NCI-H748 treated with DMSO at 0.1 percent for 48 hours (cell line): ENCODE measurements at regions not wholly inside any gene's neighbourhood (a gene's known extent, or its start where the extent isn't known, plus 50 kb on each side); places are given as distances from the start of the nearest gene placed in this dataset.
"Not testable (repeated sequence)": the region's sequence is repeated elsewhere in the genome, so short reads cannot be mapped to it uniquely, and the experiment has no call there.

Experiments used
- DNase-seq: peaks from one replicate; lab custom pipeline; 2025; lab: John Stamatoyannopoulos, UW

- no peak for DNase-seq
Measured at GRCh38 chr14:28612414-28612813, 154.2 kb upstream of the FOXG1 start.

GRCh38 chr14:28613532-28613931 is 153.1 kb upstream of the FOXG1 start:
- no peak for DNase-seq

- no peak for DNase-seq
Measured at GRCh38 chr14:28626780-28627179, 139.8 kb upstream of the FOXG1 start.

DNA sequence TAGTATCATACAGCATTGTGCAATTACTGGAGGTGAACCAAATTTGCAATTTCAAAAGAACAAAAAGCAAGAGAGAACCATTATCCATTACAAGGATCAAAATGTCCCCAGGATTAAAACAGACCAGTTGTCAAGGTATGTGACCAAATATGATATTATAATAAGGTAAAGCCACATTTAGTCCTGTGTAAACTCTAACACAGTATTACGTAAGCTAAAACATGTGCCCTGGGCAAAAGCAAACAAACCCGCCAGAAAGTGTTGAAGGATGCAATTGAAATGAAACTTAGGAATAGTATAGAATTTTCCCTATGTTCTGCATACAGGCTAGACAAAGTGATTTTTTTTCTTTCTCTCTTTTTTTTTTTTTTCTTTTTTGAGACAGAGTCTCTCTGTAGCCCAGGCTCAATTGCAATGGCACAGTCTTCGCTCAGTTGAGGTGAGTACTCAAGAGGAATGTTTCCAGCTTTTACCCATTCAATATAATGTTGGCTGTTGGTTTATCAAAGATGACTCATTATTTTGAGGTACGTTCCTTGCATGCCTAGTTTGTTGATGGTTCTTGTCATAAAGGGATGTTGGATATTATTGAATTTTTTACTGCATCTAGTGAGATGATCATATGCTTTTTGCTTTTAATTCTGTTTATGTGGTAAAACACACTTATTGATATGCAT is 137.1 kb upstream of the FOXG1 start:
- no peak for DNase-seq

DNA sequence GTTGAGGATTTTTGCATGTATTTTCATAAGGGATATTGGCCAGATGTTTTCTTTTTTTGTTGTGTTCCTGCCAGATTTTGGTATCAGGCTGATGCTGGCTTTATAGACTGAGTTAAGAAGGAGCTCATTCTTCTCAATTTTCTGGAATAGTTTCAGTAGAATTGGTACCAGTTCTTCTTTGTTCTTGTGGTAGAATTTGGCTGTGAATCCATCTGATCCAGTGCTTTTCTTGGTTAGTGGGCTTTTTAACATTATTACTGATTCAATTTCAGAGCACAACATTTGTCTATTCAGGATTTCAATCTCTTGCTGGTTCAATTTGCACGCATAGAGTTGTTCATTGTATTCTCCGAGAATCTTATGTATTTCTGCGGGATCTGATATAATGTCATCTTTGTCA is 136.5 kb upstream of the FOXG1 start:
- no peak for DNase-seq

DNA sequence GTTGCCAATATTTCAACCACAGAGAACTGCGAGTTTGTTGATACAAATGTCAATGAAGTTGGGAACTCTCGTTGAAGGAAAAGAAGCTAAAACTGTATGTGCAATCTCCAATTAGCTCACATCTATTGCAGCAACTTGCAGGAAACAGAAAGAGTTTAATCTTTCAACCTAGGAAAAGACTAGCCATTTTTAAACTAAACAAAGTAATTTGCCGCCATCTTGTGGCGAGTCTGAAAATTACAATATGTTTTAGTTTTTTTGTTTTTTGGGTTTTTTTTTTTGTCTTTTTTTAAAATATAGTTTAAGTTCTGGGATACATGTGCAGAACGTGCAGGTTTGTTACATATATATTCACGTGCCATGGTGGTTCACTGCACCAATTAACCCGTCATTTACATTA is 131.2 kb upstream of the FOXG1 start:
- DNase-seq = peak; percentile 43

DNA sequence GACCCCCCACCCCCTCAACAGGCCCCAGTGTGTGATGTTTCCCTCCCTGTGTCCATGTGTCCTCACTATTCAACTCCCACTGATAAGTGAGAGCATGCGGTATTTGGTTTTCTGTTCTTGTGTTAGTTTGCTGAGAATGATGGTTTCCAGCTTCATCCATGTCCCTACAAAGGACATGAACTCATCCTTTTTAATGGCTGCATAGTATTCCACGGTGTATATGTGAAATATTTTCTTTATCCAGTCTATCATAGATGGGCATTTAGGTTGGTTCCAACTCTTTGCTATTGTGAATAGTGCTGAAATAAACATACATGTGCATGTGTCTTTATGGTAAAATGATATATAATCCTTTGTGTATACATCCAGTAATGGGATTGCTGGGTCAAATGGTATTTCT is 130.8 kb upstream of the FOXG1 start:
- DNase-seq = not testable (repeated sequence)

DNA sequence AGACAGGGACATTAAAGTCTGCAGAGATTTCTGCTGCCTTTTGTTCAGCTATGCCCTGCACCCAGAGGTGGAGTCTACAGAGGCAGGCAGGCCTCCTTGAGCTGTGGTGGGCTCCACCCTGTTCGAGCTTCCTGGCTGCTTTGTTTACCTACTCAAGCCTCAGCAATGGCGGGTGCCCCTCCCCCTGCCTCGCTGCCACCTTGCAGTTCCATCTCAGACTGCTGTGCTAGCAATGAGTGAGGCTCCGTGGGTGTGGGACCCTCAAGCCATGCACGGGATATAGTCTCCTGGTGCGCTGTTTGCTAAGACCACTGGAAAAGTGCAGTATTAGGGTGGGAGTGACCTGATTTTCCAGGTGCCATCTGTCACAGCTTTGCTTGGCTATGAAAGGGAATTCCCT is 125.4 kb upstream of the FOXG1 start:
- not testable (repeated sequence) for DNase-seq

GRCh38 chr14:28651148-28651547 is 115.4 kb upstream of the FOXG1 start:
- DNase-seq = no peak

- DNase-seq = peak; percentile 61
Measured at GRCh38 chr14:28652782-28653181, 113.8 kb upstream of the FOXG1 start.

GRCh38 chr14:28653521-28653920 is 113.1 kb upstream of the FOXG1 start:
- DNase-seq = peak; percentile 41

GRCh38 chr14:28656704-28657255 is 109.8 kb upstream of the FOXG1 start:
- DNase-seq = peak; percentile 79

- no peak for DNase-seq
Measured at GRCh38 chr14:28661171-28661772, 105.3 kb upstream of the FOXG1 start.

GRCh38 chr14:28666961-28667360 is 99.6 kb upstream of the FOXG1 start:
- DNase-seq = no peak

DNA sequence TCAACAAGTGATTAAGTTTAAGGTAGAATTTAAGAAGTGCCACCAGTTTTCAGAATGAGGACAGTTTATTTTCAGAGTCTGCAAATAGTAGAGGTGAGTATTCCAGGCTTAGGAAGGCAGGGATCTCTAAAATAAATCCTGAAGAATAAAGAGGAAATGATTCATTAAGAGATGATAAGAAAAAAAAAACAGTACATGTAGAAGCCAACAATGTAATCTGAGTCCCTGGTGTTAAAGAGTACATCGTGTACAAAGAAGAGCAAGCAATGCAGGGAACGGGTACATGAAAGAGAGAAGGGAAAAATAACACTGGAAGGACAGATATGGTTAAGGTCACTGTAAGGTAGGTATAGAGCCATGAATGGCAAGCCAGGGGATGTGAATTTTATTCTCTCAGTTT is 95.2 kb upstream of the FOXG1 start:
- DNase-seq = peak; percentile 26

- DNase-seq = no peak
Measured at GRCh38 chr14:28673056-28673455, 93.5 kb upstream of the FOXG1 start.

GRCh38 chr14:28676479-28676878 is 90.1 kb upstream of the FOXG1 start:
- DNase-seq = no peak

GRCh38 chr14:28677381-28677780 is 89.2 kb upstream of the FOXG1 start:
- DNase-seq = no peak

GRCh38 chr14:28678887-28679286 is 87.7 kb upstream of the FOXG1 start:
- peak; percentile 70 for DNase-seq

- DNase-seq = no peak
Measured at GRCh38 chr14:28681681-28682080, 84.9 kb upstream of the FOXG1 start.

- DNase-seq = peak; percentile 90
Measured at GRCh38 chr14:28690029-28690692, 76.4 kb upstream of the FOXG1 start.

DNA sequence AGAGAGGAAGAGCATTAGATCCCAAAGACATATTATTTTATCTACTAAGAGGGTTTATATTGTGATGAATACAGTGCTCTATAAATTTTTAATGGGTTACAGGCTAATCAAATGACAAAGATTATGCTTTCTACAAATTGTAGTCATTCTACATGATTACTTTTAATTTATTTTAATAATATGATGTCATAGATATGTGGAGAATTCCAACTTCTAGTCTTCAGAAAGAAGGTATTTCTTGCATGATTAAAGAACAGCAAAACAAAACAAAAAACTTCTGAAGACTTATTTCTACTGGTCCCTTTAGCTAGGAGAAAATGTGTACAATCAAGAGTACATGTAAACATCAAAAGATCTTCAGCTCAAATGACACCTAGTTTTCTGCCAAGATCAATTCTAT is 71.5 kb upstream of the FOXG1 start:
- no peak for DNase-seq

DNA sequence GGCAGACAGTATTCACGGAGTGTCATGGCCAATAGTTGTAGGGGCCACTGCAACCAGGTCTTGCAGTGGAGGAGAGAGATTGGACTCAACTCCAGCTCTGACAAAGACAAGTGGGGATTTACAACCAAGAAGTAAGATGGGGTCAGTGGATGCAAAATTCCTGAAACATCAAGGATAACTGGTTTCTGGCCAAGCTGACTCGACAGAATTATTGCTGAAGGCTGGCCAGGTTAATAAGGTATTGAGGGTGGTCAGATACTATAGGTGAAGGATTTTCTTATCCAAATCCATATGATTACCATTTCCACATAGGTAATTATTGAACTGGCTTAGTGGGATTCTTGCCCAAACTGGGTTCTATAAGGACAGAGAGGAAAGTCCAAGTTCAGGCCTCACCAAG is 64.9 kb upstream of the FOXG1 start:
- DNase-seq = no peak
